ENCODE measurements at regions not wholly inside any gene's neighbourhood (a gene's known extent, or its start where the extent isn't known, plus 50 kb on each side); places are given as distances from the start of the nearest gene placed in this dataset.

DNA sequence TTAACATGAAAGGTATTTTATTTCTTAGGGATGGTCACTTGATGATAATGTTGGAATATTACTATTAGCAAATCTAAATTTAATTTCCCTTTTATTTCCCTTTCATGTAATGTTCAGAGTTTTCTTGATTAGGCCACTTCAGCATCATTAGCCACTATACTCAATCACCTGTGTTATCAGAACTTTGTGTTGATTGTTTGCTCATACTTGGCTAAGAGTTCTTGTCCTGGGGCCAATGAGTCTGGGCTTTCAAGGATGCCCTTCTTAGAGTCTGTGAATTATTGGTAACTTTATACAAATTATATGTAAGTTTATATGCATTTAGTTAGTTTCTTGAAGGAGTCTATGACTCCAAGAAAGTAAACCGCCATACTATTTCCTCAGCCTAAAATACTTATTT, 408.0 kb upstream of the DDX18 start:
- TF ChIP-seq EZH2 (IDR thresholded peaks at IDR 0.05; ENCODE audit: insufficient read depth, poor library complexity, severe bottlenecking) (no peak), EZH2phosphoT487 (IDR thresholded peaks at IDR 0.05; ENCODE audit: insufficient read depth, low read depth) (no peak)
